Trophoblast cell (in vitro differentiated cells and primary cell): ENCODE measurements at regions not wholly inside any gene's neighbourhood (a gene's known extent, or its start where the extent isn't known, plus 50 kb on each side); places are given as distances from the start of the nearest gene placed in this dataset.

Experiments used
- DNase-seq, 2 donors: peaks; one replicate each; pipeline ENCODE4 v3.0.0-alpha.2; 2016
- H2AFZ ChIP-seq: 2 replicates; pipeline ENCODE4 v1.6.1; 2013; ENCODE audit warnings: low read length, moderate library complexity, mild to moderate bottlenecking; ENCODE audit not compliant: insufficient read depth, poor library complexity
- H2AK5ac ChIP-seq: 2 replicates; pipeline ENCODE4 v1.6.1; 2013; ENCODE audit warnings: mild to moderate bottlenecking, low read length
- H2BK120ac ChIP-seq: 2 replicates; pipeline ENCODE4 v1.6.1; 2013; ENCODE audit warnings: low read length, mild to moderate bottlenecking, moderate library complexity; ENCODE audit not compliant: insufficient read depth, poor library complexity
- H2BK12ac ChIP-seq: 2 replicates; pipeline ENCODE4 v1.6.1; 2013; ENCODE audit warnings: mild to moderate bottlenecking, low read length, moderate library complexity
- H2BK5ac ChIP-seq: 2 replicates; pipeline ENCODE4 v1.6.1; 2013; ENCODE audit warnings: low read length, low read depth, moderate library complexity, mild to moderate bottlenecking; ENCODE audit not compliant: poor library complexity
- H3K14ac ChIP-seq: 2 replicates; pipeline ENCODE4 v1.6.1; 2013; ENCODE audit warnings: mild to moderate bottlenecking, low read length
- H3K18ac ChIP-seq: 2 replicates; pipeline ENCODE4 v1.6.1; 2013; ENCODE audit warnings: mild to moderate bottlenecking, low read length
- H3K23ac ChIP-seq: 2 replicates; pipeline ENCODE4 v1.6.1; 2013; ENCODE audit warnings: low read length
- H3K27ac ChIP-seq: 2 replicates; pipeline ENCODE4 v1.5.1; 2013; ENCODE audit warnings: low read depth, mild to moderate bottlenecking, inconsistent platforms, low read length, moderate library complexity
- H3K27me3 ChIP-seq: 2 replicates; pipeline ENCODE4 v1.6.1; 2013; ENCODE audit warnings: inconsistent platforms, mild to moderate bottlenecking, low read length, moderate library complexity; ENCODE audit not compliant: insufficient read depth
- H3K36me3 ChIP-seq, 2 experiments: 1 replicate in 1 of 2; 2 replicates in 1 of 2; pipeline ENCODE4 v1.6.1; 2013; ENCODE audit warnings: low read length in 2 of 2, mild to moderate bottlenecking in 2 of 2, moderate library complexity in 1 of 2; ENCODE audit not compliant: insufficient read depth in 2 of 2, control insufficient read depth in 1 of 2
- H3K4ac ChIP-seq: 2 replicates; pipeline ENCODE4 v1.6.1; 2013; ENCODE audit warnings: low read depth, mild to moderate bottlenecking, low read length, moderate library complexity
- H3K4me1 ChIP-seq, 2 experiments: 1 replicate in 1 of 2; 2 replicates in 1 of 2; pipeline ENCODE4 v1.6.1; 2013; ENCODE audit warnings: low read length in 2 of 2, mild to moderate bottlenecking in 2 of 2, moderate library complexity in 1 of 2; ENCODE audit not compliant: insufficient read depth in 2 of 2, control insufficient read depth in 1 of 2
- H3K4me2 ChIP-seq: 2 replicates; pipeline ENCODE4 v1.6.1; 2013; ENCODE audit warnings: inconsistent platforms, mild to moderate bottlenecking, low read length, moderate library complexity
- H3K4me3 ChIP-seq: 2 replicates; pipeline ENCODE4 v1.5.1; 2013; ENCODE audit warnings: mild to moderate bottlenecking, low read depth, low read length, inconsistent platforms
- H3K79me1 ChIP-seq: one replicate; pipeline ENCODE4 v1.6.1; 2013; ENCODE audit warnings: low read length
- H3K79me2 ChIP-seq: 2 replicates; pipeline ENCODE4 v1.6.1; 2013; ENCODE audit warnings: low read length, mild to moderate bottlenecking; ENCODE audit not compliant: control insufficient read depth, insufficient read depth, poor library complexity
- H3K9ac ChIP-seq: 2 replicates; pipeline ENCODE4 v1.6.1; 2013; ENCODE audit warnings: mild to moderate bottlenecking, low read length
- H3K9me3 ChIP-seq: 2 replicates; pipeline ENCODE4 v1.6.1; 2013; ENCODE audit warnings: low read depth, mild to moderate bottlenecking, control low read depth, inconsistent platforms, low read length; ENCODE audit not compliant: insufficient read depth
- H4K12ac ChIP-seq: 2 replicates; pipeline ENCODE4 v1.6.1; 2013; ENCODE audit warnings: low read depth, mild to moderate bottlenecking, low read length, moderate library complexity
- H4K8ac ChIP-seq: 2 replicates; pipeline ENCODE4 v1.6.1; 2013; ENCODE audit warnings: low read depth, mild to moderate bottlenecking, low read length, moderate library complexity
- H4K91ac ChIP-seq: one replicate; pipeline ENCODE4 v1.6.1; 2013; ENCODE audit warnings: low read depth, mild to moderate bottlenecking, low read length, moderate library complexity
- WGBS: extraction: QIAGEN DNeasy Blood & Tissue Kit; methylation state at CpG from one replicate; pipeline ENCODE4 v1.1.7; 2013; ENCODE audit warnings: missing lambda C conversion rate; ENCODE audit not compliant: insufficient read length, insufficient coverage; ENCODE audit errors: extremely low coverage; 5-methylcytosine and 5-hydroxymethylcytosine counted together

GRCh38 chr5:57751710-57752109 is 269.1 kb upstream of the ACTBL2 start:
- Histone ChIP-seq H3K4me1 (no peaks in the 10 kb centered on the region), H2BK120ac (no peak overlapping the region), H2AK5ac (no peak overlapping the region), H4K91ac (no peak overlapping the region), H3K27ac (no peak overlapping the region), H3K79me2 (no peaks in the 10 kb centered on the region), H3K4me3 (no peak overlapping the region), H3K18ac (no peak overlapping the region), H2AFZ (no peak overlapping the region), H4K12ac (no peak overlapping the region), H3K14ac (no peak overlapping the region), H3K9me3 (no peaks in the 10 kb centered on the region), H2BK12ac (no peak overlapping the region), H4K8ac (no peak overlapping the region), H3K4me2 (no peak overlapping the region), H3K23ac (no peak overlapping the region), H3K36me3 (no peaks in the 10 kb centered on the region), H3K9ac (no peak overlapping the region), H2BK5ac (no peak overlapping the region), H3K27me3 (no peaks in the 10 kb centered on the region), H3K4ac (no peak overlapping the region), H3K79me1 (no peaks in the 10 kb centered on the region)
- DNase-seq, result no peak
- WGBS, result no CpG with 5 or more reads among the region's 2 CpGs

- H3K4me3 ChIP-seq, result no peak overlapping the region
- no peak overlapping the region for H2BK120ac ChIP-seq
- no peak overlapping the region for H3K14ac ChIP-seq
- no peak overlapping the region for H3K27ac ChIP-seq
- H3K4ac ChIP-seq, result no peak overlapping the region
- H2AK5ac ChIP-seq, result no peak overlapping the region
- H4K12ac ChIP-seq, result no peak overlapping the region
- no peaks in the 10 kb centered on the region for H3K36me3 ChIP-seq
- no peak for DNase-seq
- no peak overlapping the region for H4K91ac ChIP-seq
- H3K4me2 ChIP-seq, result no peak overlapping the region
- no peak overlapping the region for H2BK5ac ChIP-seq
- H4K8ac ChIP-seq, result no peak overlapping the region
- H3K9me3 ChIP-seq, result no peaks in the 10 kb centered on the region
- no peaks in the 10 kb centered on the region for H3K27me3 ChIP-seq
- no CpG with 5 or more reads among the region's 9 CpGs for WGBS
- H2AFZ ChIP-seq, result no peak overlapping the region
- H3K18ac ChIP-seq, result no peak overlapping the region
- H3K9ac ChIP-seq, result no peak overlapping the region
- no peaks in the 10 kb centered on the region for H3K79me2 ChIP-seq
- H2BK12ac ChIP-seq, result no peak overlapping the region
- no peak overlapping the region for H3K23ac ChIP-seq
- H3K79me1 ChIP-seq, result no peaks in the 10 kb centered on the region
- H3K4me1 ChIP-seq, result no peaks in the 10 kb centered on the region
Observed at GRCh38 chr5:57750891-57751290, 268.3 kb upstream of the ACTBL2 start.

GRCh38 chr5:57750282-57750681 is 267.7 kb upstream of the ACTBL2 start:
- H3K4ac ChIP-seq, result no peak overlapping the region
- DNase-seq, result no peak

GRCh38 chr5:57749396-57749795 is 266.8 kb upstream of the ACTBL2 start:
- H2AFZ ChIP-seq, result no peak overlapping the region
- no peak overlapping the region for H4K91ac ChIP-seq
- H2AK5ac ChIP-seq, result no peak overlapping the region

More at GRCh38 chr5:57750282-57750681, 267.7 kb upstream of the ACTBL2 start:
- no peak overlapping the region for H2BK12ac ChIP-seq
- no peak overlapping the region for H4K8ac ChIP-seq
- no peak overlapping the region for H2BK120ac ChIP-seq
- no peak overlapping the region for H3K9ac ChIP-seq
- H3K18ac ChIP-seq, result no peak overlapping the region
- H4K91ac ChIP-seq, result no peak overlapping the region
- H2BK5ac ChIP-seq, result no peak overlapping the region
- no peak overlapping the region for H3K23ac ChIP-seq
- H3K14ac ChIP-seq, result no peak overlapping the region
- H3K36me3 ChIP-seq, result no peaks in the 10 kb centered on the region
- no peaks in the 10 kb centered on the region for H3K79me2 ChIP-seq
- no peak overlapping the region for H4K12ac ChIP-seq
- H3K9me3 ChIP-seq, result no peaks in the 10 kb centered on the region
- H3K4me3 ChIP-seq, result no peak overlapping the region
- no peak overlapping the region for H2AK5ac ChIP-seq
- H3K27me3 ChIP-seq, result no peaks in the 10 kb centered on the region
- H3K4me2 ChIP-seq, result no peak overlapping the region
- H2AFZ ChIP-seq, result no peak overlapping the region
- H3K27ac ChIP-seq, result no peak overlapping the region
- H3K4me1 ChIP-seq, result no peaks in the 10 kb centered on the region
- no peaks in the 10 kb centered on the region for H3K79me1 ChIP-seq
- WGBS, result no CpG with 5 or more reads among the region's 10 CpGs

More at GRCh38 chr5:57749396-57749795, 266.8 kb upstream of the ACTBL2 start:
- no peaks in the 10 kb centered on the region for H3K4me1 ChIP-seq
- no peak overlapping the region for H2BK12ac ChIP-seq
- H2BK5ac ChIP-seq, result no peak overlapping the region
- no peak overlapping the region for H2BK120ac ChIP-seq
- no peaks in the 10 kb centered on the region for H3K9me3 ChIP-seq
- H3K27ac ChIP-seq, result no peak overlapping the region
- DNase-seq, result no peak
- no peak overlapping the region for H3K14ac ChIP-seq
- H3K79me1 ChIP-seq, result no peaks in the 10 kb centered on the region
- H3K79me2 ChIP-seq, result no peaks in the 10 kb centered on the region
- no peak overlapping the region for H3K4me3 ChIP-seq
- no peak overlapping the region for H3K23ac ChIP-seq
- no peak overlapping the region for H4K8ac ChIP-seq
- no peaks in the 10 kb centered on the region for H3K27me3 ChIP-seq
- no peak overlapping the region for H3K18ac ChIP-seq
- H3K4me2 ChIP-seq, result no peak overlapping the region
- no peak overlapping the region for H4K12ac ChIP-seq
- no peaks in the 10 kb centered on the region for H3K36me3 ChIP-seq
- H3K4ac ChIP-seq, result no peak overlapping the region
- no peak overlapping the region for H3K9ac ChIP-seq
